H1 (cell line): ENCODE measurements at regions not wholly inside any gene's neighbourhood (a gene's known extent, or its start where the extent isn't known, plus 50 kb on each side); places are given as distances from the start of the nearest gene placed in this dataset.

Source experiments
- CHD7 ChIP-seq: fragments of 300-600 bp; sonication (generic); IDR thresholded peaks from 2 replicates; pipeline ENCODE4 v1.7.1; 2012; ENCODE audit warnings: low read length, moderate library complexity, mild to moderate bottlenecking, inconsistent platforms; ENCODE audit not compliant: insufficient replicate concordance
- HDAC2 ChIP-seq, 2 experiments: fragments of 300-600 bp in 1 of 2; sonication (generic) in 1 of 2; IDR thresholded peaks; 2 replicates each; pipeline ENCODE4 v1.6.1; 2011 to 2012; ENCODE audit warnings: low read depth in 2 of 2, low read length in 2 of 2, mild to moderate bottlenecking in 2 of 2, moderate library complexity in 2 of 2, borderline replicate concordance in 1 of 2, inconsistent platforms in 1 of 2
- TCF12 ChIP-seq: IDR thresholded peaks from 2 replicates; pipeline ENCODE4 v1.6.1; 2011; ENCODE audit warnings: low read depth, mild to moderate bottlenecking, low read length

- TF ChIP-seq CHD7 (no peak), TCF12 (no peak), HDAC2 (IDR thresholded peaks at IDR 0.05; ENCODE audit: borderline replicate concordance in 1 of 2, low read depth in 2 of 2, low read length in 2 of 2) (no peak)
- TF ChIP-seq, all 59 proteins: peak for 0
Measured at GRCh38 chr15:26355472-26356074, 417.3 kb downstream of the GABRB3 start (continued).
